GM08714 (cell line): ENCODE measurements at regions not wholly inside any gene's neighbourhood (a gene's known extent, or its start where the extent isn't known, plus 50 kb on each side); places are given as distances from the start of the nearest gene placed in this dataset.
A peak's percentile ranks its signal among the peaks of the same experiment; 100 is the strongest.

Source experiments
- H3K4me3 ChIP-seq: fragments of 200-500 bp; sonication (Bioruptor generic); 2 replicates; pipeline ENCODE4 v1.5.1; 2014; ENCODE audit warnings: mild to moderate bottlenecking, low read length, inconsistent platforms
- ZNF274 ChIP-seq: IDR thresholded peaks from 2 replicates; pipeline ENCODE4 v1.6.1; 2012; ENCODE audit warnings: mild to moderate bottlenecking, low read depth, low read length

- no peak for TF ChIP-seq ZNF274
Observed at GRCh38 chr10:88209231-88209630, 345.8 kb downstream of the PTEN start.

GRCh38 chr10:88209837-88210561 is 346.6 kb downstream of the PTEN start:
- no peak for TF ChIP-seq ZNF274
- no peak overlapping the region for H3K4me3 ChIP-seq

More at GRCh38 chr10:88209231-88209630, 345.8 kb downstream of the PTEN start:
- H3K4me3 ChIP-seq, result peak overlapping the region; percentile 20; the same call in 1 of the 2 replicates

GRCh38 chr10:88211230-88211629 is 347.8 kb downstream of the PTEN start:
- H3K4me3 ChIP-seq, result no peak overlapping the region
- TF ChIP-seq ZNF274, result no peak

DNA sequence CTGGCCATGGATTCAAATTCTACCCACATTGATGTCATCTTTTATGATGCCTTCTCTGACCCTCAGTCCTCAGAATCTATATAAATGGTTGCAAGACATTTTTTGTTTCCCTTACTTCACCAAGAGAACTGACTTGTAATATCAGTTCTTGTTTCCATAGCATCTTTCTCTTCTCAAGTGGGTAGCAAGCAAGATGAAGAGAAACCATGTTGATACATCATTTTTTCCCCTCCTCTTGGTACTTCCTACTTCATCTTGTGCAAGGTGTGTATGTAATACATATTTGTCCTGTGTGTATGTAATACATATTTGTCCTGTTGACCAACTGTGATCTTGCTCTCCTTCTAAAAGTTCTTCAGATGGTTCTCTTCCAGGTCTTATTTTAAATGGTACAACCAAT is 348.6 kb downstream of the PTEN start:
- no peak overlapping the region for H3K4me3 ChIP-seq
- no peak for TF ChIP-seq ZNF274

GRCh38 chr10:88213065-88213605 is 349.7 kb downstream of the PTEN start:
- H3K4me3 ChIP-seq, result no peak overlapping the region
- TF ChIP-seq ZNF274, result no peak

DNA sequence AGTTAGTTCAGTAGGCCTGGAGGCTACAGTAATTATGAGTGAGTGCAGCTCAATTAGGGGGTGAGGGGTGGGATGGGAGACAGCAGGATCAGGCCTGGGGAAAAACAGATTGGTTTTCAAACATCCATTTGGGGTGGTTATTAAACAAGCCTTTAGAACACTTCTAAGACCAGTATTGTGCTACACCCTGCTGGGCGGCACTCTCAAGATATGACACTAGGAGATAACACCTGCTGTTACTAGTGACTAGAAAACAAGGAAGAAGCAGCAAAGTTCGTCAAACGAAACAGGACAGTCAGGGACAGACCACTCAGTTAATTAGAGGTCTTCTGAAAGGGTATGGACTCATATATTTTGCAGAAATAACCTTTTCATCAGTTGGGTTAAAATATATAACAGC is 353.6 kb downstream of the PTEN start:
- H3K4me3 ChIP-seq, result no peak overlapping the region
- no peak for TF ChIP-seq ZNF274

GRCh38 chr10:88218362-88218761 is 354.9 kb downstream of the PTEN start:
- H3K4me3 ChIP-seq, result no peak overlapping the region
- no peak for TF ChIP-seq ZNF274

DNA sequence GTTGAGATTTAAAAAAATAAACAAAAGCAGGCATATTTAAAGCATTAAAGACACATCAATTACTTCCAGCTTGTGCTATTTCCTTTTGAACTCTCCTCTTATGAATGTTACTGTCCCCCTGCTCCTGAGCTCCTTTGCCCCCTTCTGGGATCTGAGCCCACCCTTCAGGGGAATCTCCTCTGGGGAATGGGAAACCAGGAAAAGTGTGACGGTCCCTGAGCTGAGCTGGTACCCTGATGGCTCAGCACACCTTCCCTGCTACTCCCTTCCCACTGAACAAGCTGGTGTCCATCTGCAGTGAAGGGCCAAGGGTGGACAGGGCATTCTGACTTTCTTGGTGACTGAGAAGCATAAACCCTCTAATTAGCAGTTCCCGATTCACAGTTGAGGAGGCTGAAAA is 356.3 kb downstream of the PTEN start:
- no peak for TF ChIP-seq ZNF274
- H3K4me3 ChIP-seq, result no peak overlapping the region

DNA sequence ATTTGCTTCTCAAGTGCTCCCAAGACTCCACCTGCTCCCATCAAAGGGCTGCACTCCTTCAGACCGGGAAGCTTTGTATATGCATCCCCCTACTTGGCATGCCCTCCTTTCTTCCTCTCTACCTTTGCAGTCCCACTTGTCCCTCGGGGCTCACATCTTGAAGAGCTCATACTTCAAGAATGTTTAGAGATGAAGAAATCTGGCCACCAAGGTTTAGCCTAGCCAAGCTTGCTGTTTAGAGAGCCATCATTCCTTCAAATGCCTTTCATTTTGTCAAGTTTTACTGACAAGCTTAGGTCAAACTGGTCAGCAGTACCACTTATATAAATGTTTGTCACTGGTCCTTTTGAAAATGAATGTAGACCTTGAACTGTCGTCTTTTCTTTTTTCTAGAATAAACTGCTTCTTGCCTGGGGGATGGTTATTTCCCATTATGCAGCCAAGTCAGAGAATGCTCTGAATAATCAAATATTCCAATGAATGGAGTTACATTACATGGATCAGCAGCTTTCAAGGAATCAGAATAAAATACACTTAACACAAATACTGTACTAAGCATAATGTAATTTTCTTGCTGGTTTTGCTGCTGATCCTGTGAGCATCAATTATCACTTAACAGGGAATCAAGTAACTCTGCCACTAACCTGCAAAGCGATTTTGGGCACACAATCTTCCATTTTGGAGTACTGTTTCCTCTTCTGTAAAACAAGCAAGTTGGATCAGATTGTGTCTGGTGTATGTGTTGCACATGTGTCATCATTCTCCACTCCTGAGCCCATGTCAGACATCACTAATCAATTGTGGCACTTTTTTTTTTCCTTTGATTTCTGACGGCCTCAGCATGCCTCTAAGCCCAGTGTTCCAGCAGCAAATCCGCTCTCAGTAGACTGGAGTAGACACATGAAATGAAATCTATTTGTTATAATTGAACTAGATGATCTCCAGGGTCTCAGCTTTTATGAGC is 357.9 kb downstream of the PTEN start:
- TF ChIP-seq ZNF274, result no peak
- no peak overlapping the region for H3K4me3 ChIP-seq

GRCh38 chr10:88222881-88223280 is 359.5 kb downstream of the PTEN start:
- no peak for TF ChIP-seq ZNF274
- no peak overlapping the region for H3K4me3 ChIP-seq
